Mesendoderm (in vitro differentiated cells): ENCODE measurements at regions not wholly inside any gene's neighbourhood (a gene's known extent, or its start where the extent isn't known, plus 50 kb on each side); places are given as distances from the start of the nearest gene placed in this dataset.

Experiments
- DNase-seq: peaks from one replicate; pipeline ENCODE4 v3.0.0; 2013
- H2AK5ac ChIP-seq: 2 replicates; pipeline ENCODE4 v1.6.1; 2013; ENCODE audit warnings: low read length, inconsistent platforms
- H2BK120ac ChIP-seq: 2 replicates; pipeline ENCODE4 v1.6.1; 2013; ENCODE audit warnings: low read depth, mild to moderate bottlenecking, low read length, moderate library complexity, mixed read lengths
- H2BK15ac ChIP-seq: replicated peaks from 2 replicates; pipeline ENCODE4 v1.6.1; 2013; ENCODE audit warnings: low read depth, mild to moderate bottlenecking, moderate library complexity
- H2BK5ac ChIP-seq: 2 replicates; pipeline ENCODE4 v1.6.1; 2013; ENCODE audit warnings: low read length, inconsistent platforms
- H3K18ac ChIP-seq: 2 replicates; pipeline ENCODE4 v1.6.1; 2013; ENCODE audit warnings: mild to moderate bottlenecking, low read length, mixed read lengths
- H3K23ac ChIP-seq: one replicate; pipeline ENCODE4 v1.6.1; 2013; ENCODE audit warnings: low read length
- H3K27ac ChIP-seq: 2 replicates; pipeline ENCODE4 v1.5.1; 2013; ENCODE audit warnings: low read depth, mild to moderate bottlenecking, inconsistent platforms, low read length, moderate library complexity
- H3K27me3 ChIP-seq: 2 replicates; pipeline ENCODE4 v1.6.1; 2013; ENCODE audit warnings: low read length, control low read depth, mild to moderate bottlenecking, inconsistent platforms; ENCODE audit not compliant: insufficient read depth, poor library complexity
- H3K36me3 ChIP-seq: 2 replicates; pipeline ENCODE4 v1.6.1; 2013; ENCODE audit warnings: low read length, inconsistent platforms; ENCODE audit not compliant: control insufficient read depth, insufficient read depth
- H3K4ac ChIP-seq: one replicate; pipeline ENCODE4 v1.6.1; 2013; ENCODE audit warnings: low read depth, mild to moderate bottlenecking, low read length, moderate library complexity
- H3K4me1 ChIP-seq: 2 replicates; pipeline ENCODE4 v1.6.1; 2013; ENCODE audit warnings: low read depth, low read length, inconsistent platforms; ENCODE audit not compliant: control insufficient read depth
- H3K4me2 ChIP-seq: 2 replicates; pipeline ENCODE4 v1.6.1; 2013; ENCODE audit warnings: low read length
- H3K4me3 ChIP-seq: 2 replicates; pipeline ENCODE4 v1.5.1; 2013; ENCODE audit warnings: mild to moderate bottlenecking, low read length
- H3K56ac ChIP-seq: one replicate; pipeline ENCODE4 v1.6.1; 2013; ENCODE audit warnings: low read length
- H3K79me1 ChIP-seq: 2 replicates; pipeline ENCODE4 v1.6.1; 2013; ENCODE audit warnings: low read length, inconsistent platforms
- H3K79me2 ChIP-seq: 2 replicates; pipeline ENCODE4 v1.6.1; 2013; ENCODE audit warnings: mild to moderate bottlenecking, low read length; ENCODE audit not compliant: control insufficient read depth, insufficient read depth
- H3K9ac ChIP-seq: 2 replicates; pipeline ENCODE4 v1.6.1; 2013; ENCODE audit warnings: low read length, inconsistent platforms
- H4K5ac ChIP-seq: one replicate; pipeline ENCODE4 v1.6.1; 2013; ENCODE audit warnings: low read length
- H4K8ac ChIP-seq: one replicate; pipeline ENCODE4 v1.6.1; 2013; ENCODE audit warnings: low read depth, mild to moderate bottlenecking, control low read depth, low read length, moderate library complexity
- WGBS: extraction: QIAGEN DNeasy Blood & Tissue Kit; methylation state at CpG from one replicate; pipeline ENCODE4 v1.1.7; 2013; ENCODE audit warnings: low lambda C conversion rate, missing lambda C conversion rate; ENCODE audit not compliant: insufficient coverage; ENCODE audit errors: extremely low coverage; 5-methylcytosine and 5-hydroxymethylcytosine counted together

- Histone ChIP-seq H2BK5ac (no peak overlapping the region), H3K23ac (no peak overlapping the region), H2BK15ac (no peak overlapping the region), H3K56ac (no peak overlapping the region), H4K5ac (no peak overlapping the region), H3K79me1 (no peaks in the 10 kb centered on the region), H3K27ac (no peak overlapping the region), H3K79me2 (no peaks in the 10 kb centered on the region), H3K4ac (no peak overlapping the region), H3K4me3 (no peak overlapping the region), H3K4me2 (no peak overlapping the region), H3K27me3 (no peaks in the 10 kb centered on the region), H3K4me1 (peaks cover 3% of the 10 kb centered on the region), H3K18ac (no peak overlapping the region), H3K36me3 (no peaks in the 10 kb centered on the region), H4K8ac (no peak overlapping the region), H2BK120ac (no peak overlapping the region), H2AK5ac (no peak overlapping the region), H3K9ac (no peak overlapping the region)
- no CpG with 5 or more reads among the region's 3 CpGs for WGBS
- DNase-seq = no peak
These were observed 163.5 kb upstream of the RUNX1 start for GRCh38 chr21:35212393-35213127.

GRCh38 chr21:35211782-35212181 is 162.7 kb upstream of the RUNX1 start:
- H3K27me3 ChIP-seq = no peaks in the 10 kb centered on the region
- H3K4me1 ChIP-seq = no peaks in the 10 kb centered on the region
- H2BK5ac ChIP-seq = no peak overlapping the region
- WGBS = no CpG with 5 or more reads among the region's 6 CpGs
- no peak overlapping the region for H2BK120ac ChIP-seq
- no peaks in the 10 kb centered on the region for H3K36me3 ChIP-seq
- no peaks in the 10 kb centered on the region for H3K79me2 ChIP-seq
- no peak overlapping the region for H3K4me3 ChIP-seq
- no peak overlapping the region for H2AK5ac ChIP-seq
- H3K18ac ChIP-seq = no peak overlapping the region
- no peak overlapping the region for H3K27ac ChIP-seq
- H3K79me1 ChIP-seq = no peaks in the 10 kb centered on the region
- no peak for DNase-seq
- no peak overlapping the region for H3K4ac ChIP-seq
- no peak overlapping the region for H3K23ac ChIP-seq
- H3K56ac ChIP-seq = no peak overlapping the region
- no peak overlapping the region for H3K4me2 ChIP-seq
- H4K8ac ChIP-seq = no peak overlapping the region
- no peak overlapping the region for H3K9ac ChIP-seq
- H2BK15ac ChIP-seq = no peak overlapping the region
- no peak overlapping the region for H4K5ac ChIP-seq

GRCh38 chr21:35210093-35210492 is 161.0 kb upstream of the RUNX1 start:
- WGBS = no CpG with 5 or more reads among the region's 4 CpGs
- Histone ChIP-seq H3K36me3 (no peaks in the 10 kb centered on the region), H2BK15ac (no peak overlapping the region), H2BK5ac (no peak overlapping the region), H4K5ac (no peak overlapping the region), H3K4me3 (no peak overlapping the region), H3K79me2 (no peaks in the 10 kb centered on the region), H3K4me2 (no peak overlapping the region), H3K23ac (no peak overlapping the region), H3K9ac (no peak overlapping the region), H2BK120ac (no peak overlapping the region), H3K79me1 (no peaks in the 10 kb centered on the region), H4K8ac (no peak overlapping the region), H2AK5ac (no peak overlapping the region), H3K4me1 (no peaks in the 10 kb centered on the region), H3K4ac (no peak overlapping the region), H3K18ac (no peak overlapping the region), H3K27ac (no peak overlapping the region), H3K27me3 (no peaks in the 10 kb centered on the region), H3K56ac (no peak overlapping the region)
- no peak for DNase-seq

- Histone ChIP-seq H3K4ac (no peak overlapping the region), H2AK5ac (no peak overlapping the region), H2BK5ac (no peak overlapping the region), H3K23ac (no peak overlapping the region), H4K5ac (no peak overlapping the region), H2BK15ac (no peak overlapping the region), H4K8ac (no peak overlapping the region), H3K79me2 (no peaks in the 10 kb centered on the region), H3K56ac (no peak overlapping the region), H3K4me3 (no peak overlapping the region), H3K4me2 (no peak overlapping the region), H2BK120ac (no peak overlapping the region), H3K27me3 (no peaks in the 10 kb centered on the region), H3K36me3 (no peaks in the 10 kb centered on the region), H3K79me1 (no peaks in the 10 kb centered on the region), H3K4me1 (no peaks in the 10 kb centered on the region), H3K27ac (no peak overlapping the region), H3K9ac (no peak overlapping the region), H3K18ac (no peak overlapping the region)
- no CpG with 5 or more reads among the region's 7 CpGs for WGBS
- DNase-seq = no peak
These were observed 159.9 kb upstream of the RUNX1 start for GRCh38 chr21:35208810-35209517.

GRCh38 chr21:35208104-35208503 is 159.0 kb upstream of the RUNX1 start:
- no peaks in the 10 kb centered on the region for H3K36me3 ChIP-seq
- H3K27ac ChIP-seq = no peak overlapping the region
- H3K23ac ChIP-seq = no peak overlapping the region
- H3K56ac ChIP-seq = no peak overlapping the region
- no peak overlapping the region for H3K4me3 ChIP-seq
- H3K4me2 ChIP-seq = no peak overlapping the region
- WGBS = no CpG with 5 or more reads among the region's 10 CpGs
- no peak overlapping the region for H2AK5ac ChIP-seq
- no peak for DNase-seq
- H3K27me3 ChIP-seq = no peaks in the 10 kb centered on the region
- H4K8ac ChIP-seq = no peak overlapping the region
- no peak overlapping the region for H3K4ac ChIP-seq
- no peaks in the 10 kb centered on the region for H3K79me1 ChIP-seq
- H2BK5ac ChIP-seq = no peak overlapping the region
- no peak overlapping the region for H3K9ac ChIP-seq
- no peak overlapping the region for H2BK15ac ChIP-seq
- H3K18ac ChIP-seq = no peak overlapping the region
- no peak overlapping the region for H2BK120ac ChIP-seq
- H4K5ac ChIP-seq = no peak overlapping the region
- H3K4me1 ChIP-seq = no peaks in the 10 kb centered on the region
- no peaks in the 10 kb centered on the region for H3K79me2 ChIP-seq
